ENCODE measurements at regions not wholly inside any gene's neighbourhood (a gene's known extent, or its start where the extent isn't known, plus 50 kb on each side); places are given as distances from the start of the nearest gene placed in this dataset.

DNA sequence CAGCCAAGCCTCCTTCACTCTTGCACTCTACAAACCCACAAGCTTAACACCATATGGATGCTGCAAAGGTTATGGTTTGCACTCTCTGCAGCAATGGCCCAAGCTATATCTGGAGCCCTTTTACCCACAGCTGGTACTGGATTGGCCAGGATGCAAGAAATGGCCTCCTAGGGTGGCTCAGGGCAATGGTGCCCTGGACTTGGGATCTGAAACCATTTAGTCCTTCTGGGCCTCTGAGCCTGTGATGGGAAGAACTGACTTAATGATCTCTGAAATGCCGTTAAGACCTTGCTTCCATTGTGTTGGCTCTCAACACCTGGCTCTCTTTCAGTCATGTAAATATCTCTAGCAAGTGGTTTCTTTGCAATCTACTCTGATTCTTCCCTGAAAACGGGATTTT is 626.0 kb downstream of the KCTD8 start:
- H3K36me3 Mint-ChIP-seq (ENCODE audit: low read depth): no peaks in the 10 kb centered on the region
- no peaks in the 10 kb centered on the region for H3K27me3 Mint-ChIP-seq (ENCODE audit: low read depth)
- DNase-seq: no peak
- H3K9me3 Mint-ChIP-seq: peaks cover 17% of the 10 kb centered on the region
- CTCF ChIA-PET: interaction anchor here (0.6 kb wide), 1 partner anchor 161 kb away, joined by 3 read pairs; no protein-coding TSS in a partner anchor
- H3K4me3 Mint-ChIP-seq: no peak overlapping the region
- intact Hi-C loops (cut with micrococcal nuclease): no loop called here
- no peak overlapping the region for H3K27ac Mint-ChIP-seq
- H3K4me1 Mint-ChIP-seq (ENCODE audit: low read depth): no peaks in the 10 kb centered on the region

DNA sequence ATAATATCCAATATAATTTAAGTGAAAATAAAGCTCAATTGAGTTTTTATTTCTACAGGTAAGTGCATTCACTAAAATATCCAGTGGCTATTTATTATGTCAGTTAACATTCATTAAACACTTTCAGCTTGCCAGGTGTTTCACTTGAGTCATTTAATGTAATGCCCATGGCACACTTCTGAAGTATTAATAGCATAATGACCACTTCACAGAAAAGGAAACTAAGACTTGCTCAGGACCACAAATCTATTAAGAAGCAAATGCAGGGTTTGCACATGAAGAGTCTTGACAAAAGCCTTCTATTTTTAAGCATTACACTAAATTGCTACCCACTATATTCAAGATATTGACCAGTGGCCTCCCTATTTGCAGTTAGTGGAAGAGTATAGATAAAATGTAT is 612.7 kb downstream of the KCTD8 start:
- intact Hi-C loops (cut with micrococcal nuclease): no loop called here
- Mint-ChIP-seq H3K27ac (no peak overlapping the region), H3K4me1 (ENCODE audit: low read depth) (no peaks in the 10 kb centered on the region), H3K36me3 (ENCODE audit: low read depth) (no peaks in the 10 kb centered on the region), H3K4me3 (no peak overlapping the region), H3K27me3 (ENCODE audit: low read depth) (no peaks in the 10 kb centered on the region), H3K9me3 (peaks cover 10% of the 10 kb centered on the region)
- CTCF ChIA-PET: no interaction called here
- DNase-seq: no peak

DNA sequence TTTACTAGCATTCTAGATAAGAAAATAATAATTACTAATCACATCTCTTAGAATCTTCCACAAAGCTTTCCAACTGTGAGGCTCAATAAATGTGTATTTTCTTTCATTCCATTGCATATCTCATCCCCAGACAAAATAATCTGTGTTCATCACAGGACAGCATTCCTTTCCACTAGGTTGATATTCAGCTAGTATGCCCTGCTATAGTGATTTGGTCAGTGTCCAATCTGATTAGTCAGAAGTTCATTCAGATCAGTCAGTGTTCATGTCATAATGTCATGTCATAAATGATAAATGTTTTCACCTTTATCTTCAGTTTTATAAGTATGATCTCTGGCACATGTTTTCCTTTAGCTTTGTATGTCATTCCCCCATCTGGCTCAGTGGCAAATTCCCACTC is 611.4 kb downstream of the KCTD8 start:
- DNase-seq: no peak
- H3K4me3 Mint-ChIP-seq: no peak overlapping the region
- CTCF ChIA-PET: no interaction called here
- no peak overlapping the region for H3K27ac Mint-ChIP-seq
- no peaks in the 10 kb centered on the region for H3K4me1 Mint-ChIP-seq (ENCODE audit: low read depth)
- H3K27me3 Mint-ChIP-seq (ENCODE audit: low read depth): no peaks in the 10 kb centered on the region
- peaks cover 3% of the 10 kb centered on the region for H3K9me3 Mint-ChIP-seq
- no peaks in the 10 kb centered on the region for H3K36me3 Mint-ChIP-seq (ENCODE audit: low read depth)
- intact Hi-C loops (cut with micrococcal nuclease): no loop called here

DNA sequence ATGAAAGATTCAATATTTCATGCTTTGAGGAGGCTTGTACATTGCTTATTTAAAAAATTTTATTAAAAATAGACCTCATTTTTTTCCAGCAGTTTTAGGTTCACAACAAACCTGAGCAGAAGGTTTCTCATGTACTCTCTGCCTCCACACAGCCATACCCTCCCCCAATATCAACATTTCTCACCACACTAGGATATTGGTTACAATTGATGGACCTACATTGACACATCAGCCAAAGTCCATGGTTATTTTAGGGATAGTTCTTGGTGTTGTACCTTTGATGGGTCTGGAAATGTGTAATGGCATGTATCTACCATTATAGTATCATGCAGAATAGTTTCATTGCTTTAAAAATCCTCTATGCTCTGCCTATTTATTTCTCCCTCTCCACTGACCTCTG is 611.0 kb downstream of the KCTD8 start:
- H3K4me1 Mint-ChIP-seq (ENCODE audit: low read depth): no peaks in the 10 kb centered on the region
- CTCF ChIA-PET: no interaction called here

DNA sequence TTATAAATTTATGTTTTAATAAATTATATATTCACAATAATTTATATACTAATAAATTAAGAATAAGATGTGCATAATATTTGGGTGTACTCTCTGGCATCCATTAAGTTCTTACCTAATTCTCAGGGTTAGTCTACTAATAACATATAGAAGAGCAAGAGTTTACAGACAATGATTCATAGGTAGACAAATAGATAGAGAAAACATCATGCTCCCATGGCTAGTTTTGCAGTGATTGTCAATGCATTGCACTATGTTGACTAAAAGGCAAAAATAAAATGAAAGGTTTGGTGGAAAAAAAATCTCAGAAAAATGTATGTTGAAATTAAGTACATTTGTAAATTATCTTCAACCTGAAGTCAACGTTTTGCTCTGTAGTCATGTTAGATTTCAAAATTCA is 606.0 kb downstream of the KCTD8 start:
- peaks cover 6% of the 10 kb centered on the region for H3K9me3 Mint-ChIP-seq
- H3K27me3 Mint-ChIP-seq (ENCODE audit: low read depth): no peaks in the 10 kb centered on the region
- H3K4me1 Mint-ChIP-seq (ENCODE audit: low read depth): no peaks in the 10 kb centered on the region
- H3K36me3 Mint-ChIP-seq (ENCODE audit: low read depth): no peaks in the 10 kb centered on the region
- no peak for DNase-seq
- CTCF ChIA-PET: no interaction called here
- intact Hi-C loops (cut with micrococcal nuclease): no loop called here
- H3K4me3 Mint-ChIP-seq: no peak overlapping the region
- H3K27ac Mint-ChIP-seq: no peak overlapping the region

More for the DNA sequence above, 611.0 kb downstream of the KCTD8 start:
- Mint-ChIP-seq H3K9me3 (peaks cover 3% of the 10 kb centered on the region), H3K4me3 (no peak overlapping the region), H3K36me3 (ENCODE audit: low read depth) (no peaks in the 10 kb centered on the region), H3K27me3 (ENCODE audit: low read depth) (no peaks in the 10 kb centered on the region), H3K27ac (no peak overlapping the region)
- no peak for DNase-seq
- intact Hi-C loops (cut with micrococcal nuclease): no loop called here

DNA sequence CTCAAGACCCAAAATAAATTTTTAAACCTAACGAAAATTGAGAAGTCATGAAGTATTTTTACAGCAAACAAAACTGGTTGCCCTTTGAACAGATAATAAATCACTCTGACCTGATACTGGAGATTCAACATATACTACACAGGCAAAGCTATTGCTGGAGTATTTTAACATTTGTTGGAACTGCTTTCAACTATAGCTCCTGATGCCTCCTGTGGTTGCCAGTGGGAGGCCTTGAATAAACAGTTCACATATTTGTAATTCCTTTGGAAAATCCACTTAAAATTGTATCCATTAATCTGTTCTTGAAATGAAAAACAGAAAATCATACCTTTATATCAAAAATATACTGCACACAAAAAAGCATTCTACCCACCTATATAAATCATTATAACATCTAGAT is 605.1 kb downstream of the KCTD8 start:
- H3K27me3 Mint-ChIP-seq (ENCODE audit: low read depth): no peaks in the 10 kb centered on the region
- CTCF ChIA-PET: no interaction called here

DNA sequence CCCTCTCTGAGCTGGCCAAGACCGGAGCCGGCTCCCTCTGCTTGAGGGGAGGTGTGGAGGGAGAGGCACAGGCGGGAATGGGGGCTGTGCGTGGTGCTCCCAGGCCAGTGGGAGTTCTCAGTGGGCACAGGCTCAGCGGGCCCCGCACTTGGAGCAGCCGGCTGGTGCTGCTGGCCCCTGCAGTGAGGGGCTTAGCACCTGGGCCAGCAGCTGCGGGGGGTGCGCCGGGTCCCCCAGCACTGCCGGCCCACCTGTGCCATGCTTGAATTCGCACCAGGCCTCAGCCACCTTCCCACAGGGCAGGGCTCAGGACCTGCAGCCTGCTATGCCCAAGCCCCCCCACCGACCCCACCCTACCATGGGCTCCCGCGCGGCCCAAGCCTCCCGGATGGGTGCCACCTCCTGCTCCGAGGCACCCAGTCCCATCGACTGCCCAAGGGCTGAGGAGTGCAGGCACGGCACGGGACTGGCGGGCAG is 602.5 kb downstream of the KCTD8 start:
- H3K9me3 Mint-ChIP-seq: peaks cover 2% of the 10 kb centered on the region
- no peaks in the 10 kb centered on the region for H3K4me1 Mint-ChIP-seq (ENCODE audit: low read depth)
- H3K36me3 Mint-ChIP-seq (ENCODE audit: low read depth): no peaks in the 10 kb centered on the region
- intact Hi-C loops (cut with micrococcal nuclease): no loop called here
- H3K4me3 Mint-ChIP-seq: no peak overlapping the region
- no peaks in the 10 kb centered on the region for H3K27me3 Mint-ChIP-seq (ENCODE audit: low read depth)
- no peak for DNase-seq
- CTCF ChIA-PET: no interaction called here
- no peak overlapping the region for H3K27ac Mint-ChIP-seq

More for the DNA sequence above, 605.1 kb downstream of the KCTD8 start:
- H3K9me3 Mint-ChIP-seq: peaks cover 6% of the 10 kb centered on the region
- no peaks in the 10 kb centered on the region for H3K36me3 Mint-ChIP-seq (ENCODE audit: low read depth)
- intact Hi-C loops (cut with micrococcal nuclease): no loop called here
- H3K27ac Mint-ChIP-seq: no peak overlapping the region
- H3K4me1 Mint-ChIP-seq (ENCODE audit: low read depth): no peaks in the 10 kb centered on the region
- no peak overlapping the region for H3K4me3 Mint-ChIP-seq
- no peak for DNase-seq

DNA sequence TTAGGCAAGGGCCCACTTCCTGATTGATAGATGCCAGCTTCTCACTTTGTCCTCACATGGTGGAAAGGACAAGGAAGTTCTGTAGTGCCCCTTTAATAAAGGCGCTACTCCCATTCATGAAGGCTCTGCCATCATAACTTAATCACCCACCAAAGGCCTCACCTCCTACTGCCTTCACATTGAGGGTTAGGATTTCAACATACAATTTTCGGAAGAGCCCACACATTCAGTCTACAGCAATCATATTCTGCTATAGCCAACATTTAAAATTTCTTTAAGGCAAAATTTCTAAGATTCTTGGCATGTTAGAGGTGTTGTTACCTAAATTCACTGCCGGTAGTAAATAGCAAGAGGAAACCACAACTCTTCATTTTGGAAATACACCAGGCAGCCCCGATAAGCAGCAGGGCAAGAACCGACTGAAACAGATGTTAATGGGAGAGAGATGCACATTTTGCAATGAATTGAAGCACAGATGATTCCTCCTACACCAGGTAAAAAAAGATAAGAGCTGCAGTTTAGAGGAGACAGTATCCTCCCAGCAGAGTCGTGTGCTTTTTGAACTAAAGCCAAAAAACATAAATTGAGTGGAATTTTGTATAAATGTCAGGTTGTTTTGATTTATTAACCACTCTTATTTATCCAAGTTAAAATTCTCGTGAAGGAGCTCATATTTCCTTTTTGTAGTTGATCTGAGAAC is 594.9 kb downstream of the KCTD8 start:
- intact Hi-C loops (cut with micrococcal nuclease): no loop called here
- CTCF ChIA-PET: no interaction called here
- no peak for DNase-seq
- H3K9me3 Mint-ChIP-seq: peaks cover 4% of the 10 kb centered on the region
- H3K36me3 Mint-ChIP-seq (ENCODE audit: low read depth): no peaks in the 10 kb centered on the region
- no peaks in the 10 kb centered on the region for H3K27me3 Mint-ChIP-seq (ENCODE audit: low read depth)
- H3K27ac Mint-ChIP-seq: no peak overlapping the region
- H3K4me3 Mint-ChIP-seq: no peak overlapping the region
- H3K4me1 Mint-ChIP-seq (ENCODE audit: low read depth): no peaks in the 10 kb centered on the region

DNA sequence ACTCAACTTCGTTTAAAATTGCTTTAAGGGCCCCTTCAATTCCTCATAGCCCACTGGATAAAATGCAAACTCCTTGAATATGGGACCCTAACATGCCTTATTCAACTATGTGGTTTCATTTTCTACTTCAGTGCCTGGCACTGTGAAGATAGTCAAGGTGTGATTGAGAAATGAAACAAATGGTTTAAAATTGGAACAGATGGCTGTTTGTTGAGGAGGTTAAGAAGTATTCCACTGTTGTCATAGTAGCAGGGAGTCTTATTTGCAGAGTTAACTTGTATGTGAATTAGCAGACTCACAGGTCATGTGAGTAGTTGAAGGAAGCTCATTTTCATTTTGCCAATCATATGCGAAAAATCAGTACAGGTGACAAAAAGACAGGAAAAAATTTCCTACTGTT is 593.3 kb downstream of the KCTD8 start:
- Mint-ChIP-seq H3K9me3 (peaks cover 11% of the 10 kb centered on the region), H3K4me1 (ENCODE audit: low read depth) (no peaks in the 10 kb centered on the region), H3K36me3 (ENCODE audit: low read depth) (no peaks in the 10 kb centered on the region), H3K27ac (no peak overlapping the region), H3K27me3 (ENCODE audit: low read depth) (no peaks in the 10 kb centered on the region), H3K4me3 (no peak overlapping the region)
- intact Hi-C loops (cut with micrococcal nuclease): no loop called here
- no peak for DNase-seq
- CTCF ChIA-PET: no interaction called here

DNA sequence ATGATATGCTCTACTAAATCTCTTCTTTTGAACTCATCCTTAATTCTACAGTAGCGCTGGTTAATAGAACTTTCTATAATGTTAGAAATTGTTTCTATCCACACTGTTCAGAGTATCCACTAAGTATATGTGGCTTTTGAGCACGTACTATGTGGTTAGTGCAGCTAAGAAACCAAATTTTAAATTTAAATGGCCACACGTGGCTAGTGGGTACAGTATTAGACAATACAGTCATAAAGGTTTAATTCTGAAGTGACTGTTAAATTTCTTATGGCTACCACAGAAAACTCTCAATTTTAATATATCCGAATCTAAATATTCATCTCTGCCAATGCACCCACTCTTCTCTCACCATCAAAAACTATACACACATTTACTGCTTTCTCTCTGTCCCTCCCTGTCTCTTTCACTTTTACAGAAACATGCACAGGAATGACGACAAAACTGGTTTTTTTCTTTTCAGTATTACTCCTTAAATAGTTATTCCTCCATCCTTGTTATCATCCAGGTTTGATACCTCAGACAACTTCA is 583.9 kb downstream of the KCTD8 start:
- CTCF ChIA-PET: no interaction called here
- H3K27ac Mint-ChIP-seq: no peak overlapping the region
- H3K9me3 Mint-ChIP-seq: peaks cover 11% of the 10 kb centered on the region
- no peaks in the 10 kb centered on the region for H3K27me3 Mint-ChIP-seq (ENCODE audit: low read depth)
- H3K36me3 Mint-ChIP-seq (ENCODE audit: low read depth): no peaks in the 10 kb centered on the region
- no peak overlapping the region for H3K4me3 Mint-ChIP-seq
- intact Hi-C loops (cut with micrococcal nuclease): no loop called here
- no peaks in the 10 kb centered on the region for H3K4me1 Mint-ChIP-seq (ENCODE audit: low read depth)
- no peak for DNase-seq

DNA sequence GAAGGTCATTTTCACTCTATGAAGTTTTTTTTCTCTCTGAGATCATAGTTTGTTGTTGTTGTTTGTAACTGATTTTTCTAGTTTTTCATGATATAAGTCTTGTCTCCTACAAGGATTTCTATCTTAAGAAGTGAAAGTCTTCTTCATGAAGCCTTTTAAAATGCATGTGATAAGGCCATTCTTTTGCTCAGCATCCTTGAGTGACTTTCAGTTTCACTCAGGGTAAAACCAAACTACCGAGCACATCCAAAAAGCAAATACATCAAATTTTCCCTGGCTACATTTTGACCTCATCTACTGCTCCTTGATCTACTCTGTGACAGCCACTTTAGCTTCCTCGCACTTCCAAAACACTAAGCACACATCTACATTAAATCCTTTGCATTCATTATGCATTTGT is 580.7 kb downstream of the KCTD8 start:
- Mint-ChIP-seq H3K36me3 (ENCODE audit: low read depth) (no peaks in the 10 kb centered on the region), H3K4me3 (no peak overlapping the region), H3K27ac (no peak overlapping the region), H3K4me1 (ENCODE audit: low read depth) (no peaks in the 10 kb centered on the region), H3K27me3 (ENCODE audit: low read depth) (no peaks in the 10 kb centered on the region), H3K9me3 (peaks cover 11% of the 10 kb centered on the region)
- CTCF ChIA-PET: interaction anchor here (0.5 kb wide), 1 partner anchor 118 kb away, joined by 3 read pairs; no protein-coding TSS in a partner anchor
- DNase-seq: no peak
- intact Hi-C loops (cut with micrococcal nuclease): no loop called here

DNA sequence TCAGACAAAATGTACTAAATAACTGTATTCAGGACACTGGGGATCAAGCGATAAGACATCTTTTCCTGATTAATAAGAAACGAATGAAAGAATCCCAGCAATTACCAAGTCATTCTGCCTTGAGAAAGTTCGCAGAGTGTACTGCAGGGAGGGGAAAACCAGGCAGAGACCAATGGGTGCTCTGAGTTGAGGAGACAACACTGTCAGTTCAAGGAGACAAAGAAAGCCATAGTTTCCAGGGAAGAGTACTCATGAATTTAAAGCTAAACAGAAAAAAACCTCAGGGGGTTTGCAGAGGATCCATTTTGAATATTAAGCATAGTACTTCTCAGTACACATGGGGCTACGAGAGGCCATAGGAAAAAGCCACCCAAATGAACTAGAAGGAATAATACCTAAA is 573.0 kb downstream of the KCTD8 start:
- H3K9me3 Mint-ChIP-seq: peaks cover 5% of the 10 kb centered on the region
- no peaks in the 10 kb centered on the region for H3K4me1 Mint-ChIP-seq (ENCODE audit: low read depth)
- intact Hi-C loops (cut with micrococcal nuclease): no loop called here
- no peak overlapping the region for H3K27ac Mint-ChIP-seq
- no peak for DNase-seq
- no peaks in the 10 kb centered on the region for H3K36me3 Mint-ChIP-seq (ENCODE audit: low read depth)
- CTCF ChIA-PET: no interaction called here
- H3K4me3 Mint-ChIP-seq: no peak overlapping the region
- no peaks in the 10 kb centered on the region for H3K27me3 Mint-ChIP-seq (ENCODE audit: low read depth)

DNA sequence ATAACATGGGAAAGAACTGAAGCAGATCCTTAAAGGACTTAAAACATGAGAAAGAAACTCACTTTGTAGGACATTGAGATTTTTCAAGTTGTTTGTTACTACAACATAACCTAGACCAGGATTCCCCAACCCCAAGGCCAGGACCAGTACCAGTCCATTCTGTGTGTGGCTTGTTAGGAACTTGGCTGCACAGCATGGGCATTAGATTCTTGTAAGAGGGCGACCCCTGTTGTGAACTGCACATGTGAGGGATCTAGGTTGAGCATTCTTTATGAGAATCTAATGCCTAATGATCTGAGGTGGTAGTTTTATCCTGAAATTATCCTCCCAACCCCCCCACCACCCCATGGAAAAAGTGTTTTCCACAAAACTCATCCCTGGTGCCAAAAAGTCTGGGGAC is 566.1 kb downstream of the KCTD8 start:
- intact Hi-C loops (cut with micrococcal nuclease): no loop called here
- no peak overlapping the region for H3K27ac Mint-ChIP-seq
- no peaks in the 10 kb centered on the region for H3K36me3 Mint-ChIP-seq (ENCODE audit: low read depth)
- H3K4me3 Mint-ChIP-seq: no peak overlapping the region
- no peak for DNase-seq
- H3K4me1 Mint-ChIP-seq (ENCODE audit: low read depth): no peaks in the 10 kb centered on the region
- H3K9me3 Mint-ChIP-seq: peaks cover 3% of the 10 kb centered on the region
- CTCF ChIA-PET: no interaction called here
- no peaks in the 10 kb centered on the region for H3K27me3 Mint-ChIP-seq (ENCODE audit: low read depth)
